HepG2 (cell line): ENCODE measurements at regions not wholly inside any gene's neighbourhood (a gene's known extent, or its start where the extent isn't known, plus 50 kb on each side); places are given as distances from the start of the nearest gene placed in this dataset.

Source experiments
- CREB1 ChIP-seq, 2 experiments: fragments of 450-650 bp in 1 of 2; IDR thresholded peaks; 2 replicates each; pipeline ENCODE4 v1.6.1; 2016 to 2017; ENCODE audit warnings: control low read depth in 1 of 2, mild to moderate bottlenecking in 1 of 2, missing compliant biosample characterization in 1 of 2, missing genetic modification characterization in 1 of 2
- EP300 ChIP-seq, 3 experiments: sonication (generic) in 1 of 3; formaldehyde crosslinking in 1 of 3; IDR thresholded peaks; 2 replicates each; pipeline versions ENCODE4 v1.5.1 to v1.6.1; 2011 to 2020; ENCODE audit warnings: low read depth in 2 of 3, low read length in 2 of 3, borderline replicate concordance in 1 of 3, improper control_type of control experiment in 1 of 3, mild to moderate bottlenecking in 1 of 3, missing genetic modification reagents in 1 of 3, moderate library complexity in 1 of 3
- FOXK2 ChIP-seq: fragments of 450-650 bp; IDR thresholded peaks from 2 replicates; pipeline ENCODE4 v1.6.1; 2016
- POLR2A ChIP-seq, 2 experiments: IDR thresholded peaks; 2 replicates each; pipeline ENCODE4 v1.6.1; 2011; ENCODE audit warnings: low read depth in 2 of 2, low read length in 2 of 2, mild to moderate bottlenecking in 1 of 2, moderate library complexity in 1 of 2; ENCODE audit not compliant: insufficient read depth in 1 of 2
- POLR2AphosphoS5 ChIP-seq: IDR thresholded peaks from 2 replicates; pipeline ENCODE4 v1.6.1; 2012; ENCODE audit warnings: low read depth, low read length
- RBM22 ChIP-seq: fragments of 200-400 bp; formaldehyde crosslinking; optimal IDR thresholded peaks from 2 replicates; pipeline ENCODE3; 2017; ENCODE audit warnings: mild to moderate bottlenecking, low read length, moderate library complexity
- ZFY ChIP-seq: sonication (generic); formaldehyde crosslinking; IDR thresholded peaks from 2 replicates; pipeline ENCODE4 v1.4.0; 2020; ENCODE audit warnings: missing genetic modification reagents
- ZNF746 ChIP-seq: sonication (generic); formaldehyde crosslinking; IDR thresholded peaks from 2 replicates; pipeline ENCODE4 v1.8.0; 2022; ENCODE audit warnings: mild to moderate bottlenecking, missing genetic modification reagents
- TF ChIP-seq, protein P1 (sequence below): IDR thresholded peaks from 2 replicates; pipeline ENCODE4 v1.6.1; 2016; ENCODE audit warnings: low read depth, control low read depth
- TF ChIP-seq, protein P2 (sequence below): sonication (generic); formaldehyde crosslinking; IDR thresholded peaks from 2 replicates; pipeline ENCODE4 v1.4.0; 2020; ENCODE audit warnings: missing genetic modification reagents
- TF ChIP-seq, protein P3 (sequence below): sonication (generic); formaldehyde crosslinking; IDR thresholded peaks from 2 replicates; pipeline ENCODE4 v1.5.0; 2020; ENCODE audit warnings: mild to moderate bottlenecking, missing genetic modification reagents, moderate library complexity

DNA sequence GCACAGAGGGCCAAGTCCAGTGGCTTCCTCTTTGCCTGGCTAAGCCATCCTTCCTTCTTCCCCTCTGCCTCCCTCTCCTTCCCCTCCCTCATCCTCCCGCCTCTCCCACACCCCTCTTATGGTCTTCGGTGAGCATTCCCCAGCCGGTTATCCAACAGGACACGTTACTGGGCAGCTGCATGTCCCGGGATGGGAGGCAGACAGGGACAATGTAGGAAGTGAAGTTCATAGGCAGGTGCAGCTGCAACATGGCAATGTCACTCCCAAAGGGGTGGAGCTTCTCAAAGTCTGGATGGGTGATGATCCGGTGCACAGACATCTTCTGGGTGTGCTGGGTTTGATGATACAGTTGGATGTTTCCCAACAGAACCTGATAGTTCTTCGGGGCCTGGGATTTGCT, 71.4 kb upstream of the SPTLC1 start:
- TF ChIP-seq FOXK2 (no peak), EP300 (IDR thresholded peaks at IDR 0.05; ENCODE audit: low read depth in 2 of 2, low read length in 2 of 2) (no peak), EP300 (CRISPR knock-in tag; IDR thresholded peaks at IDR 0.05; ENCODE audit: borderline replicate concordance) (no peak), RBM22 (no peak), CREB1 (IDR thresholded peaks at IDR 0.05) (no peak), CREB1 (CRISPR knock-in tag; IDR thresholded peaks at IDR 0.05) (no peak), ZFY (CRISPR knock-in tag) (no peak), ZNF746 (CRISPR knock-in tag) (no peak), POLR2A (IDR thresholded peaks at IDR 0.05; ENCODE audit: insufficient read depth in 1 of 2, low read depth in 2 of 2, low read length in 2 of 2) (no peak), POLR2AphosphoS5 (no peak)
- TF ChIP-seq, protein P1, sequence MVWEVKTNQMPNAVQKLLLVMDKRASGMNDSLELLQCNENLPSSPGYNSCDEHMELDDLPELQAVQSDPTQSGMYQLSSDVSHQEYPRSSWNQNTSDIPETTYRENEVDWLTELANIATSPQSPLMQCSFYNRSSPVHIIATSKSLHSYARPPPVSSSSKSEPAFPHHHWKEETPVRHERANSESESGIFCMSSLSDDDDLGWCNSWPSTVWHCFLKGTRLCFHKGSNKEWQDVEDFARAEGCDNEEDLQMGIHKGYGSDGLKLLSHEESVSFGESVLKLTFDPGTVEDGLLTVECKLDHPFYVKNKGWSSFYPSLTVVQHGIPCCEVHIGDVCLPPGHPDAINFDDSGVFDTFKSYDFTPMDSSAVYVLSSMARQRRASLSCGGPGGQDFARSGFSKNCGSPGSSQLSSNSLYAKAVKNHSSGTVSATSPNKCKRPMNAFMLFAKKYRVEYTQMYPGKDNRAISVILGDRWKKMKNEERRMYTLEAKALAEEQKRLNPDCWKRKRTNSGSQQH = no peak
- TF ChIP-seq, protein P2, sequence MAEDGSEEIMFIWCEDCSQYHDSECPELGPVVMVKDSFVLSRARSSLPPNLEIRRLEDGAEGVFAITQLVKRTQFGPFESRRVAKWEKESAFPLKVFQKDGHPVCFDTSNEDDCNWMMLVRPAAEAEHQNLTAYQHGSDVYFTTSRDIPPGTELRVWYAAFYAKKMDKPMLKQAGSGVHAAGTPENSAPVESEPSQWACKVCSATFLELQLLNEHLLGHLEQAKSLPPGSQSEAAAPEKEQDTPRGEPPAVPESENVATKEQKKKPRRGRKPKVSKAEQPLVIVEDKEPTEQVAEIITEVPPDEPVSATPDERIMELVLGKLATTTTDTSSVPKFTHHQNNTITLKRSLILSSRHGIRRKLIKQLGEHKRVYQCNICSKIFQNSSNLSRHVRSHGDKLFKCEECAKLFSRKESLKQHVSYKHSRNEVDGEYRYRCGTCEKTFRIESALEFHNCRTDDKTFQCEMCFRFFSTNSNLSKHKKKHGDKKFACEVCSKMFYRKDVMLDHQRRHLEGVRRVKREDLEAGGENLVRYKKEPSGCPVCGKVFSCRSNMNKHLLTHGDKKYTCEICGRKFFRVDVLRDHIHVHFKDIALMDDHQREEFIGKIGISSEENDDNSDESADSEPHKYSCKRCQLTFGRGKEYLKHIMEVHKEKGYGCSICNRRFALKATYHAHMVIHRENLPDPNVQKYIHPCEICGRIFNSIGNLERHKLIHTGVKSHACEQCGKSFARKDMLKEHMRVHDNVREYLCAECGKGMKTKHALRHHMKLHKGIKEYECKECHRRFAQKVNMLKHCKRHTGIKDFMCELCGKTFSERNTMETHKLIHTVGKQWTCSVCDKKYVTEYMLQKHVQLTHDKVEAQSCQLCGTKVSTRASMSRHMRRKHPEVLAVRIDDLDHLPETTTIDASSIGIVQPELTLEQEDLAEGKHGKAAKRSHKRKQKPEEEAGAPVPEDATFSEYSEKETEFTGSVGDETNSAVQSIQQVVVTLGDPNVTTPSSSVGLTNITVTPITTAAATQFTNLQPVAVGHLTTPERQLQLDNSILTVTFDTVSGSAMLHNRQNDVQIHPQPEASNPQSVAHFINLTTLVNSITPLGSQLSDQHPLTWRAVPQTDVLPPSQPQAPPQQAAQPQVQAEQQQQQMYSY = no peak
- TF ChIP-seq, protein P3, sequence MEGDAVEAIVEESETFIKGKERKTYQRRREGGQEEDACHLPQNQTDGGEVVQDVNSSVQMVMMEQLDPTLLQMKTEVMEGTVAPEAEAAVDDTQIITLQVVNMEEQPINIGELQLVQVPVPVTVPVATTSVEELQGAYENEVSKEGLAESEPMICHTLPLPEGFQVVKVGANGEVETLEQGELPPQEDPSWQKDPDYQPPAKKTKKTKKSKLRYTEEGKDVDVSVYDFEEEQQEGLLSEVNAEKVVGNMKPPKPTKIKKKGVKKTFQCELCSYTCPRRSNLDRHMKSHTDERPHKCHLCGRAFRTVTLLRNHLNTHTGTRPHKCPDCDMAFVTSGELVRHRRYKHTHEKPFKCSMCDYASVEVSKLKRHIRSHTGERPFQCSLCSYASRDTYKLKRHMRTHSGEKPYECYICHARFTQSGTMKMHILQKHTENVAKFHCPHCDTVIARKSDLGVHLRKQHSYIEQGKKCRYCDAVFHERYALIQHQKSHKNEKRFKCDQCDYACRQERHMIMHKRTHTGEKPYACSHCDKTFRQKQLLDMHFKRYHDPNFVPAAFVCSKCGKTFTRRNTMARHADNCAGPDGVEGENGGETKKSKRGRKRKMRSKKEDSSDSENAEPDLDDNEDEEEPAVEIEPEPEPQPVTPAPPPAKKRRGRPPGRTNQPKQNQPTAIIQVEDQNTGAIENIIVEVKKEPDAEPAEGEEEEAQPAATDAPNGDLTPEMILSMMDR (CRISPR knock-in tag) = no peak
